ENCODE measurements at regions not wholly inside any gene's neighbourhood (a gene's known extent, or its start where the extent isn't known, plus 50 kb on each side); places are given as distances from the start of the nearest gene placed in this dataset.

DNA sequence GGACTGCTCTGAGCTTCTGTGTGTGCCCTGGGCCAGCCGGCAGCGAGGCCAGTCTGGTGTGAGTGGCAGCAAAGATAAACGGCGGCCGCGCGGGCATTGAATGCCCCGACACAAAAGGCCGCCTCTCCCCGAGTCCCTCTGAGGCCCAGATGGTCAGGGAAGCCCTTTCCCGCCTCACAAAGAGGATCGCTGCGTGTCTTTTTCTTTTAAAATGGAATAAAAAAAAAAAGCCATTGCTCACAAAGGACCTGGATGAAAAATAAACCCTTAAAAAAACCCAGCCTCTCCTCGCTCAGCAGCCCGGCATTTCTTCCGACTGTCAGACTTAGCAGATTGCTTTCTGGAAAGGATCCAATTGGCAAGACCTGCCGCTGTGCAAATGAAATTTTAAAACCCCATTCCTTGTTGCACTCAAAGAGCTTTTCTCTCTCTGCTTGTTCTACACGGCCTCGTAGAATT, 578.7 kb downstream of the BCOR start:
- no peak for DNase-seq

DNA sequence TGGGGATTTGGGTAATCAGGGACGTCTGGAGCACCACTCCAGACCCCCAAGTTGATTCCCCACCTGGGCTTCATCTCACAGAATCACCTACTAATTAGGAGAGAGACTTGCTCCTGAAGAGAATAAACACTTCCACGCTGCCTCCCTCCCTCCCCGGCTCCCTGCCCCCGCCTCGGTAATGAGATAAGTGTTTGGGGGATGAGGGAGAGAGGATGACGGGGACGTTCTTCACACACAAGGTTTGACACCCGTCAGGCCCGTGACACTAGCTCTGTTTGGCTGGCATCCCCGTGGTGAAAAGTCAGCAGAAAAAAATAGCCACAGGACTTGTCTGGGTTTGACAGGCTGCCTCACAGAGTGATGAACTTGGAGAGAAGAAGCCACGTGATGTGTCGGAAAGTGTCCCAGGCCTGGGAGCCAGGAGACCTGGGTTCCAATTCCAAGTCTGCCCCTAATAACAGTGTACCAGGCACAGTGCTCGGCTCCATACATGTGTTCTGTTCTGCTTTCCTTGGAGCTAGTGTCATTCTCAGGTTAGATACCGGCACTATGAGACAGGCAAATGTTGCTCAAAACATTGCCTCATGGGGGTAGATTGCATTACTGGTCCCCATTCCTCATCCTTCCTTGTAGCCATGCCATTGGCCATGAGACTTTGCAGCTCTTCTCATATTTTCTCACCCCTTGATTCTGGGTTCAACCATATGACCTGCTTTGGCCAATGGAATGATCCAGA, 578.0 kb downstream of the BCOR start:
- no peak for DNase-seq

DNA sequence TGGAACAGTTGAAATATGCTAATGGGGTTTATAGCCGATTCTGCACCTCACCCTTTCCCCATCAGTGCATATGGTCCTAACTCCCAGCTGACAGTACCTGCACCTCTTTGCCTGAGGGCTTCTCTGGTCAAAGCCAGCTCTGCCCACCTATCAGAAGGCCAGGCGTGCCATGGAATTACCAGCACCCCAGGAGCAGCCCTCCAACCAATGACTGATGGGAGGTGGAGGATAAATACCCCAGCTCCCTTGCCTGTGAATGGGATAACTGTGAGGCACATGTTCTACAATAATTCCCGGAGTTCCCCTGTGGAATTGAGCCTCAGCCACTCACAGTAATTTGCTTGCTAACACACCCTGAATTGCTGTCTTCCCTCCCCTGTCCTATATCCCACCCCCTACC, 572.0 kb downstream of the BCOR start:
- no peak for DNase-seq

DNA sequence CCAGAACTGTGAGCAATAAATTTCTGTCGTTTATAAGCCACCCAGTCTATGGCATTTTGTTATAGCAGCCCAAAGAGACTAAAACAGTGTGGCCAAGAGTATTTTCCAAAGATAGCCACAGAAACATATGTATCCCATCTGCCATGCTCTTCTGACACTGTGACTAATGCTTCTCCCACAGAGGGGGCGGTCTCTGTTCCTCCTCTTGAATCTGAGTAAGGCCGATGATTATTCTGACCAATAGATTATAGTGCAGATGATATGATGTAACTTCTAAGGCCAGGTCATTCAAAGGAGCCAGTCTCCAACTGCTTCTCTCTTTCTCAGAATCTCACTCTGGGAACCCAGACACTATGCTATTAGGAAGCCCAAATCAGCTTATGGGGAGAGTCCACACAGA, 570.7 kb downstream of the BCOR start:
- DNase-seq, result no peak

DNA sequence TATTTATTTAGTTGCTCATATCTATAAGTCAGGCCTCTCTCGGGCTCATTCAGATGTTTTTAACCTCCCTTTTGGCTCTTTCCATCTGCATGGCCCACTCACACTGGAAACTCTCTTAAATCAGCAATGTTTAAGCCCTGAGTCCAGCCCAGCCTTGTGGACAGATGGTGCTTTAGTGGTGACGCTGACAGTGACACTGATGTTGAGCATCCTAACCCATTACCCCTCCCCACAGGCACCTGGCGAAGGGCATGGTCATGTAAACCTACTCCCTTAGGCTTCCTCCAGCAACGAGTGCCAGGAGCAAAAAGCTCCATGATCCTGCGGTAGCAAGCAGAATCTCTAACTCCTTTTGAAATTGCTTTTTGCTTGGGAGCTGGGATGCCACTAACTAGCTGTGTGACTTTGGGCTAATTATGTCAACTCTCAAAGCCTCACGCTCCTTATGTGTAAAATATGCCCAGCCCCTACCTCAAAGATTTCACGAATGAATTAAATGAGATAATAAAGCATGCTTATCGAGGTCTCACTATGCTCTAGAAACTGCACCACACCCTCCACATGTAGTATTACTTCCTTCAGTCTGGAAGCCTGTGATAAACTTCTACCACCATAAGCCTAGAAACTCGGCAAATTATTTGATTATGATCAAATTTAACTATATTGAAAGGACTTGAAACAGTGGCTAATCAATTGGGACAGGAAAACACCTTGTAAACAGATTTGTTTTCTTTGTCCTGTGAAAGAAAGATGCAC, 569.4 kb downstream of the BCOR start:
- no peak for DNase-seq

DNA sequence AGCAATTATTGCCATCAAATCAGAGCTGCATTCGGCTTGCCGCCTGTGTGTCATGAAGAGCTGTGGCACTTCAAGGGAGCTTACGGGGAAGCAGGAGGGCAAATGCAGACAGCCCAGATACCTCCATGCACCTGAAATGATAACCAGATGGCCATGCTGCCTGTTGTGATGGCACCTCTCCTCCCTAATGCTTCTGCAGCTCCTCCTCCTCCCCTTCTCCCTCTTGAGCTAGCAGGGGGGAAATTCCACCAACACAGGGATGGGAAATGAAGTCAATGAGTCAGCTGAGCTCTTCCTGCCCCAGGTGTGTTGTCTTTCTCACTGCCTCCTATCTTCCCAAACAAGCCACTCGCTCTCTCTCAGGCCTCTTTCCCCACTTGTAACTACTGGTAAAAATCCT, 565.0 kb downstream of the BCOR start:
- DNase-seq, result no peak

DNA sequence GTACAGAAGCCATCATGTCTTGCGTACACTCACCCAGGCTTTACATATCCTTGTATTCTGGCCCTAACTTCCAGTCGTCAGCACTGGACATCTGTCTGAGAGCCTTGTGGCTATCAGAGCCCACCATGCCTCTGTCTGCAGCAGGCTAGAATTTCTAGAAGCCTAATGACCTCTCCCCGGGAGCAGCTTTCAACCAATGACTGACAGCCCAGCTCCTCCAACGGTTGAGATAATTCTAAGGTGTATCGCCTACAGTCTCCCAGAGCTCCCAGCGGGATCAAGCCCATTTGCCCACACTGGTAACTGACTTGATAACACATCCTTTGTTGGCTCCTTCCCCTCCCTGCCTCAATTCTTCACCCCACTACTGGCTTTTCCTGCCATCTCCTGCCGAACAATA, 562.8 kb downstream of the BCOR start:
- no peak for DNase-seq

DNA sequence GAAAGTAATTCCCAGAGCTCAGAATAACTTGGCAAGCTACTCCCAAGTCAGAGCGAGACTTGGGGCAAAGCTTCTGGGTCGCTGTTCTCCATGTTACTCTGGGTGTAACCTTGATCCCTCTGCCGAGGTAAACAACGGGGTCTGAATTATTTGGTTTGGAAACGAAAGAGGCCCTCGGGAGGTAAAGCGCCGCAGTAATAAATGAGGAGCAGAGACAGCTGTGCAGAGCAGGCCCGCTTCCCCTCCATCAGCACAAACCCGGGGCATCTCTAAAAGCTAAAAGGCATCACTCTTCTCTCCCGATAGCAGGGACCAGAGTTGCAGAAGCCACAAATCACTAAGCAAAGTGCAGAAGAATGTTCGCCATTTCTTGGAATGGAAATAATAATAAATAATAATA, 561.5 kb downstream of the BCOR start:
- DNase-seq, result no peak

DNA sequence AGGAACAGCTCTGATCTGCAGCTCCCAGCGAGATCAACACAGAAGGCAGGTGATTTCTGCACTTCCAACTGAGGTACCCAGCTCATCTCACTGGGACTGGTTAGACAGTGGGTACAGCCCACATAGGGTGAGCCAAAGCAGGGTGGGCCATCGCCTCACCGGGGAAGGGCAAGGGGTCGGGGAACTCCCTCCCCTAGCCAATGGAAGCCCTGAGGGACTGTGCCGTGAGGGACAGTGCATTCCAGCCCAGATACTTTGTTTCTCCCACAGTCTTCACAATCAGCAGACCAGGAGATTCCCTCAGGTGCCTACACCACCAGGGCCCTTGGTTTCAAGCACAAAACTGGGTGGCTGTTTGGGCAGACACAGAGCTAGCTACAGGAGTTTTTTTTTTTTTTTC, 555.9 kb downstream of the BCOR start:
- no peak for DNase-seq

DNA sequence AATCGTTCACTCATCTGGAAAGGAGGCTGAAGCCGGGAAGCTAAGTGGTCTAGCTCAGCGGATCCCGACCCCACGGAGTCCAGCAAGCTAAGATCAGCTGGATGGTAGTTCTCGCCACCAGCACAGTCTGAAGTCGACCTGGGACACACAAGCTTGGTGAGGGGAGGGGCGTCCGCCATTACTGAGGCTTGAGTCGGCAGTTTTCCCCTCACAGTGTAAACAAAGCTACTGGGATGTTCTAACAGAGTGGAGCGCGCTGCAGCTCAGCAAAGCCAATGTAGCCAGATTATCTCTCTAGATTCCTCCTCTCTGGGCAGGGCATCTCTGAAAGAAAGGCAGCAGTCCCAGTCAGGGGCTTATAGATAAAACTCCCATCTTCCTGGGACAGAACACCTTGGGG, 555.4 kb downstream of the BCOR start:
- DNase-seq, result no peak

DNA sequence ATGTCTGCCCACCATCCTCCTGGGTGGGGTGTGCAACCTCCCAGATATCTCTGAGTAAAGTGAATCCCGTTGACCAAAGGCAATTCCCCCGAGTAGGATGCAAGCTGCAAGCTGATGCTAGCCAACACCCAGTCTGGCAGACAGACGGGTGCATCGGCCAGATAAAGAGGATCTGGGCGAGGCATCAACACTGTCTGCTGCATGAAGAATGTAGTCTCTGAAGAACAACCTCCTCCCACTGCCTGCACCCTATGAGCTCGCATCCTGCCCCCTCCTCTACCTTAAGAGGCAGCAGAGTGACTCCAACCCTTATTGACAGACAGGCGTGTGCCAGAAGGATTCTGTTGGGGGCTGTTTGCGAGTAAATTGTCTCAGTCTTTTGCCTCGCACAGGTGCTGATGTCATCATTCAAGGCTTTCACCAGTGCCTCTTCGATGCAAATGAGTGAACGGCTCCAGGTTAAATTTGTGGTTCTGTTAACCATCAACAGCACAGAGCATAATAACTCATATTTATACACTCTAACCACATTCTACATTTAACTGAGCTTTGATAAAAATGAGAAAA, 546.9 kb downstream of the BCOR start:
- no peak for DNase-seq

DNA sequence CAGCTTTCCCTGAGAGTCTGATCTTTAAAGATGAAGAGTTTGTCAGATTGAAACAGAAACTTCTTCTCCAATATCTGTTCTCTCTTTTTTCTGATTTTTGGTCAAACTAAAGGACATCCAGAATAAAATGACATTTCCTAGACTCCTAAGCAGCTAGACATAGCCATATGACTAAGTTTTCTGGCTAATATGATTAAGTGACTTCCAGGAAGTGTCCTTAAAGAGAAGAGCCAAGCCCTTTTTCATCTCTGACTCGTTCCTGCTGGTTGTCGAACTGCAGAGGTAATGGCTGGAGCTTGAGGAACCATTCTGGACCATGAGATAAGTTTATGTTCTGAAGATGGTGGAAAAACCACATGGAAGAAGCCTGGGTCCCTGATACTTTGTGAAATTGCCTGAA, 546.0 kb downstream of the BCOR start:
- DNase-seq, result no peak

DNA sequence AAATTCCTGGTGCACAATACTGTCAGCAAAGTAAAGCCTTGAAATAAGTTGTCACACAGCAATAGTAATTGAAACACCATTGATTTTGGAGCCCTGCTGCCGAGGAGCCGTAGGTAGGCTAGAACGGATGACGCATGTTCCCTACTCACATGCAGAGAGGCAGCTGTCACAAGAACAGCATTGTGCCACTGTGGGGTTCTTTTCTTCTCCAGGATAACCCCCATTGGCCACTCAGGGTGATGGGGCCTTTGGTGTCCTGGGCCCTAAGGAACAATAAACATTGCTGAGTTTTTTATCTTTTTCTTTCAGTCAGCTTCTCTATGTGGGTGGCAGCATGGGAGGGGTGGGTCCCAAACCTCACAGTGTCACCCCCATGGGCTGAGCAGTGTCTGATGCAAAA, 542.3 kb downstream of the BCOR start:
- DNase-seq, result no peak

DNA sequence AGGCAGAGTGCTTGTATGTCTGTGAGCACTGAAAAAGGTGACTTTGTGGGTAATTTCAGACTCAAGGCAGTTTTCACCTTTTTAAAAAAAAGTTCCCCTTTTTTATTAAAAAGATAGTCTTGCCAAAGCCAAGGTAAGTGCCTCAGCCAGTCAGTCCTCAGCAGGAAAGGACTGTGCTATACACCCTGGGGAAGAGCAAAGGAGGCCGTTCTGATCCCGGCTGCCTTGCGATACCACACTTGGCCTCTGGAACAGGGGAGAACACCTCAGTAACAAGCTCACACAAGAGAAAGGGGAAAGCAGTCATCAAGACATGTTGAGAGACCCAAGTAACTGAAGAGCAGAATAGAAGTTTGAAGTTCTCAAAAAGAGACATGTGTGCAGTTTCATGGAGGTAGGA, 541.7 kb downstream of the BCOR start:
- DNase-seq, result no peak

DNA sequence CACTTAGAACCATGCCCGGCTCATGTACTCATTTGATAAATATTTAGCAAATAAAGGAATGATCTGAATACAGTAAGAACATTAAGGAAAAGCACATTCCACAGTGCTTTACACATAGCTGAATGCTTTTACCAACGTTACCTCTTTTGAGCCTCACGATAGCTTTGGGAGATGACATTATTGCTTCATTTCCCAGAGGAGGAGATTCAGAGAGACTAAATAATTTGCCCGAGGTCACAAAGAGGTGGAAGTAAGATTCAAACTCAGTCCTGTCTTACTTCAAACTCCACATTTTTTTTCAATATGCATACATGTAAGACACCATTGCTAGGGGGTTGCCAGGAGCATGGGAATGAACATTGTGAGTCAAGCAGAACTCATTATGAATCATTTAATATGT, 538.5 kb downstream of the BCOR start:
- no peak for DNase-seq

DNA sequence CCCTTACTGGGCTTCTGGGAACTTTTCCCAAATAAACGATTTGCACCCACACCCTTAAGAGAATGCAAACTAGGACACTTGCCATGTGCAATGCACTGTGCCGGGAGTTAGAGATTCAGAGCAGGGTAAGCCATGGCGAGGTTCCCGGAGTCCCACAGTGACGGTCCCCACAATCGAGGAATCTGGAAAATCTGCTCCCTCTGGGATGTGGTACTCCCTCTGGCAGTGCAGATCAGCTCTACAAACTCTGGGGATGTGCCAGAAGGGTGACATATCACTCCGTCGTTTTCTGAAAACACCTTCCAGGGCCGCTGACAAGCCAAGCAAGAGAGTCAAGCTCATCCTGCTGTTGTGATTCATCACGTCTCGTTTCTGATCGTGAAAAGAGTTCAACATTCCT, 537.5 kb downstream of the BCOR start:
- DNase-seq, result no peak

DNA sequence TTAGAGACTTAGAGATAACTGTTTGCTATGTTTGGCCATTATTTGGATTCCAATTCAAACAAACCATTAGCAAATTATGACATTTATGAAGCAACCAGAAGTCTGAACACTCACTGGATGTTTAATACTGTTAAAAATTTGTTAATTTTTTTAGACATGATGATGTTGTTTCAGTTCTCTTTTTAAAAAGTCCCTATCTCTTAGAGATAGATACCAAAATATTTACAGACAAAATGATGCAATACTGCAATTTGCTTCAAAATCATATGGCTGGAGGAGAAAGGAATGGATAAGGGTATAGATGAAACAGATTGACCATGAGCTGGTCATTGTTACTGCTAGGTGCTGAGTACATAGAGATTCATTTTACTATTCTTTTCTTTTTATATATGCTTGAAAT, 534.6 kb downstream of the BCOR start:
- no peak for DNase-seq

DNA sequence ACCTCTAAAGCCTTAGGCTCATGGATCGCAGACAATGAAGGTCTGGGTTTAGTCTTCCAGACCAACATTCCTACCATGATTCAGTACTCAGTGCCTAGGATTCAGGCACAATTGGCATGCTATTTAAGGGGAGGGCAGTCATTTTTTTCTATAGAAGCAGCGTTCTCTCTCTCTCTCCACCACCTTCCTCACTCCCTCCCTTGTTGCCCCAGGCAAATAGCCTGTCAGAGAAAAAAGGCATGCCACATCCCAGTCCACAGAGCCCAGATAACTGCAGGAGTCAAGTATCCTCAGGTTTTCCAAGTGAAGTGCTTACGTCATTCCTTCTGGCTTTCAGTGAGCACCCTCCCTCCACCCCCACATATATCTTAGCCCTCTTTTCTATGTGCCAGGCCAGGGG, 533.0 kb downstream of the BCOR start:
- no peak for DNase-seq

DNA sequence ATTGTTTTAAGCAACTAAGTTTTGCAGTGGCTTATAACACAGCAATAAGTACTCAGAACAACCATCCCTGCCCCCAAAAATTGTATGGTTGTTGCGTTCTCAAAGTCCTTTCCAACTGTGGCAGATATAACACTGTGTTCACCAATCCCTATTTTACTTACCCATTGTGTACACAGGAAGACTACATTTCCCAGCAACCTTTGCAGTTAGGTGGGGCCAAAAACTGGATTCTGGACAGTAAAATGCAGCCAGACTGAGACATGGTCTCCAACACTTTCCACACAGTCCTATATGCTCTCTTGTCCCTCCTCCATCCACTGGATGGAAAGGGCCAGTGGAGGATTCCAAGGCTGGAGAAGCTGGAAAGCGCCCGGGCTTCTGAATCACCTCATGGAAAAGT, 523.6 kb downstream of the BCOR start:
- DNase-seq, result no peak

DNA sequence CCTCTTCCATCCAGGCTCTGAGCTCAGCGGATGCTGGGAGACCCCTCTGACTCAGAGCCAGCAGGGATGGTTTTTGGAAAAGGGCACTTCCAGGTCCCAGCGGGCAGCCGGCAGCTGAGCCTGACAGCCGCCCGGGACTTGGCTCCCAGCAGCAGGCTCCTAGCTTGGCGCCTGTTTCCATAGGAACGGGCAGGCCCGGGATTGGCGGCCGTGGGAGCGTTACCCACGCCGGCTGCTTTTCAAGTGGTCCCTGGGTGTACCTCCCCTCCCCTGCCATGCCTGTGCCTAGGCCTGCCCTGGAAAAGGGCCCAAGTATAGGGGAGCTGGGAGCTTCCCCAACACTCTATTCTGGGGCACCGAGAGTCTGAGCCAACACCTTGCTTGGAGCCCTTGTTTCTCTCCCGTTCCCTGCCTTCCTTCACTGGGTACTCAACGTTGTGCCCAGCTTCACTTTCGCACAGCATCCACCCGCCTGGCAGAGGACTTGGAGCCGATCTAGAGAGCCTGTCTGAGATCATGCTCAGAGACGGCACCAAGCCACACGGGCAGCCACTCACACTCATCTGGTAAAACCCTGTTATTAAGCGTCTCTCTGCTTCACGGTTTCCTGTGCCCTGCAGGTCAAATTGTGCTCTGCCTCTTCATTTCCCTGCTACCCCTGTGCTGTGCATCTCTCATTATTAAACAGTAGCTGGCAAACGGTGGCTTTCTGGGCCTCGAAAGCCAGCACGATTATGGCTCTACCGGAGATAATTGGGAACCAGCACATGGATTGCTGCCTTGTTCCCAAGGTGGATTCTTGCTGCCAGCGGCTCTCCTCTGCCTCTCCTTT, 521.5 kb downstream of the BCOR start:
- DNase-seq, result no peak

DNA sequence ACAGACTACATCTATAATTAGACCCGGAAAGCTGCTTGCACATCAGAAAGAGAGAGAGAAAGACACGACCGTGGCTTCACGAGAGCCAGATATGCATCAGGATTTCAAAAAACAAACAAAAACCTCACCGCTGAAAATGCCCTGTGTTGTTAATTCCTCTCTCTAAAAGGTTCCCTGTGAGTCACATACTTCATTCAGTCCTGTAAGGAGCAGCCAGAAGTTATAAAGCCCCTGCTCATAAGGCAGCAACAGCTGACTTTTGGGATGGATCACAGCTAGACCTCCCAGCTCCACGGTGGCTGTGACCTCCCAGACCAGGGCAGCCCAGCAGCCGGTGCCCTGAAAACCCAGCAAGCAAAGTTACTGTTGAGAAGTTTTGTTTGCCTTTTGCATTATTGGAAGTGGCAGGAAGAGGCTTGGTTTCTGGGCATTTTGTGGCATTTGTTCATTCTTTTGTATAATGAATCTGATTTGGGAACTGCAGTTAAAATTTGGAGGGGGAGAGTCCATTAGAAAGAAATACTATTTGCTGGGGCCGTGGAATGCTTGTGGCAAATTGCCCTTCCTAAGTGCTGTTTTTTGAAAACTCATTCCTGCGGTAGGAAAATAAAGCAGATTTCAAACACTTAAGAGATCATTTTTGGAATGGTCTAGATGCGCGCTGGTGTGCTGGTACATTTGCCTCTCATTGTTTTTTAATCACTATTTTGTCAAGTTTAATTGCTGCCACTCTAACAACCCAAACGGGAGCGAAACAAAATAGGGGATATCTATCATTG, 520.4 kb downstream of the BCOR start:
- no peak for DNase-seq

Measured in activated T-cell treated with anti-CD3 and anti-CD28 coated beads, Interleukin-2, amount 50 U/mL, for 48 hours (primary cell).